ENCODE measurements at regions not wholly inside any gene's neighbourhood (a gene's known extent, or its start where the extent isn't known, plus 50 kb on each side); places are given as distances from the start of the nearest gene placed in this dataset.

DNA sequence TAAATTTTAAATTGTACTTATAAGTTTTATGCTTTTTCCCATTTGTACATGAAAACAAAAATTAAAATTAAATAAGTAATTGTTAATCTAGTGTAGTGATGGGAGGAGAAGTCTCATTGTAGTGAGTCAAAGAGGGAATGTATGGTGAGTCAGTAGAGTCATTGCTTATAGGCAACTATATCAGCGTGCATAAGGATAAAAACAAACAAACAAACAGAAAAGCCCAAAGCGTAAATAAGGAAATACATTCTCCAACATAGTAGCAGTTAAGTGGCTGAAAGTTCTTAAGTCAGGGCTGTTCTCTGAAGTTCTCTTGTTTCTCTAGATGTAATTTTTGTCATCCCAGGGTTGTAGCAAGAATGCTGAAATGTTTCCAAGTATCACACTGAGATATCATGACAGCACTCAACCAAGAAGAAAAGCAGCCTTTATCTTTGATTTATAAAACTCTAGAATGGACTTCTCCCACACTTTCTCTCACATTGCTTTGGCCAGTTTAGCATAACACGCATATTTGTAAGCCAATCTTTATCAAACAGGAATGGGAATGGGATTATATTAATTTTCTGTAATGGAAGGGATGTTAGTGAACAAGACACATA, 184.1 kb upstream of the TP63 start:
- no peak for TF ChIP-seq CTCF (IDR thresholded peaks at IDR 0.05; ENCODE audit: control insufficient read depth, insufficient read depth, low read depth, low read length, missing control alignments)
- DNase-seq (ENCODE audit: low read depth) = no peak
- H3K4me3 ChIP-seq (ENCODE audit: control insufficient read depth, low read depth, low read length) = no peak overlapping the region

DNA sequence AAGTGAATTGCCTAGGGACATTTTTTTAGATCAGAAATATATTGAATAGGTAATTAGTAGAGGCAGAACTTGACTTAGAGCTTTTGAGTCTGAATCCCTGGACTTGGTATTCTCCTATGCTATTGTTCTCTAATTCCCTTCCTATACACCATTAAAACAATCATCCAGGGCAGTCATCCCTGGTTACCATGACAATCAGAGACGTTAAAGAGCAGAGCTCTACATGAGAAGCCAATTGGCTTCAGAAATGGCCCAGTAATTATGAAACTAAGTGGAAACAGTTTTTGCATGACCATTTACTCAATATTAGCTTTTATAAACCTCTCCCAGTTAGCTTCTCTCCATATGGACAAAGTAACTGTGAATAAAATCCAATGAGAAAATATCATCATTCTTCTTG, 182.1 kb upstream of the TP63 start:
- DNase-seq (ENCODE audit: low read depth) = no peak
- TF ChIP-seq CTCF (IDR thresholded peaks at IDR 0.05; ENCODE audit: control insufficient read depth, insufficient read depth, low read depth, low read length, missing control alignments) = no peak
- H3K4me3 ChIP-seq (ENCODE audit: control insufficient read depth, low read depth, low read length) = no peak overlapping the region

- no peak for DNase-seq (ENCODE audit: low read depth)
- TF ChIP-seq CTCF (IDR thresholded peaks at IDR 0.05; ENCODE audit: control insufficient read depth, insufficient read depth, low read depth, low read length, missing control alignments) = no peak
- H3K4me3 ChIP-seq (ENCODE audit: control insufficient read depth, low read depth, low read length) = no peak overlapping the region
Measured at GRCh38 chr3:189455009-189455408, 176.2 kb upstream of the TP63 start.

GRCh38 chr3:189455641-189456417, 175.4 kb upstream of the TP63 start:
- H3K4me3 ChIP-seq (ENCODE audit: control insufficient read depth, low read depth, low read length) = no peak overlapping the region
- DNase-seq (ENCODE audit: low read depth) = no peak
- no peak for TF ChIP-seq CTCF (IDR thresholded peaks at IDR 0.05; ENCODE audit: control insufficient read depth, insufficient read depth, low read depth, low read length, missing control alignments)

- peak; percentile 74 for DNase-seq (ENCODE audit: low read depth)
- TF ChIP-seq CTCF (IDR thresholded peaks at IDR 0.05; ENCODE audit: control insufficient read depth, insufficient read depth, low read depth, low read length, missing control alignments) = no peak
- H3K4me3 ChIP-seq (ENCODE audit: control insufficient read depth, low read depth, low read length) = no peak overlapping the region
Measured at GRCh38 chr3:189457201-189457607, 174.0 kb upstream of the TP63 start.

- no peak for TF ChIP-seq CTCF (IDR thresholded peaks at IDR 0.05; ENCODE audit: control insufficient read depth, insufficient read depth, low read depth, low read length, missing control alignments)
- no peak for DNase-seq (ENCODE audit: low read depth)
- H3K4me3 ChIP-seq (ENCODE audit: control insufficient read depth, low read depth, low read length) = no peak overlapping the region
Measured at GRCh38 chr3:189457631-189458412, 173.4 kb upstream of the TP63 start.
